Spinal cord (tissue), 9 donors: ENCODE measurements at regions not wholly inside any gene's neighbourhood (a gene's known extent, or its start where the extent isn't known, plus 50 kb on each side); places are given as distances from the start of the nearest gene placed in this dataset.
"Not testable (repeated sequence)": the region's sequence is repeated elsewhere in the genome, so short reads cannot be mapped to it uniquely, and the experiment has no call there.

Source experiments
- DNase-seq, 6 donors: peaks; one replicate each; pipeline versions ENCODE4 v3.0.0 to v3.0.0-alpha.2; 2013 to 2015; ENCODE audit warnings: low spot score in 6 of 6, low read depth in 4 of 6
- H3K27ac ChIP-seq: one replicate; pipeline ENCODE4 v1.5.1; 2013; ENCODE audit warnings: low read depth, low read length, control low read depth
- H3K27me3 ChIP-seq: one replicate; pipeline ENCODE4 v1.6.1; 2013; ENCODE audit warnings: low read length; ENCODE audit not compliant: control insufficient read depth, insufficient read depth
- H3K36me3 ChIP-seq: one replicate; pipeline ENCODE4 v1.6.1; 2013; ENCODE audit warnings: low read length; ENCODE audit not compliant: control insufficient read depth, insufficient read depth
- H3K4me1 ChIP-seq: one replicate; pipeline ENCODE4 v1.6.1; 2013; ENCODE audit warnings: low read length; ENCODE audit not compliant: control insufficient read depth, insufficient read depth
- H3K4me3 ChIP-seq: one replicate; pipeline ENCODE4 v1.5.1; 2013; ENCODE audit warnings: low read depth, low read length, control low read depth
- H3K9me3 ChIP-seq: one replicate; pipeline ENCODE4 v1.6.1; 2013; ENCODE audit warnings: low read length; ENCODE audit not compliant: control insufficient read depth, insufficient read depth
- WGBS: methylation state at CpG from one replicate; pipeline ENCODE4 v1.1.5; 2013; ENCODE audit warnings: missing lambda C conversion rate; ENCODE audit not compliant: insufficient coverage; 5-methylcytosine and 5-hydroxymethylcytosine counted together
- donor health status: healthy.

- Histone ChIP-seq H3K4me1 (peaks cover 8% of the 10 kb centered on the region), H3K27me3 (no peaks in the 10 kb centered on the region), H3K4me3 (no peak overlapping the region), H3K9me3 (no peaks in the 10 kb centered on the region), H3K36me3 (no peaks in the 10 kb centered on the region), H3K27ac (no peak overlapping the region)
- DNase-seq, result peak in 3 of 6 donors; percentile 9 to 80 (median 72)
- 13% methylated on average over 1 of the region's 4 CpGs for WGBS
Observed at GRCh38 chr18:61637905-61638595, 254.8 kb downstream of the RNF152 start.

- no peak overlapping the region for H3K4me3 ChIP-seq
- DNase-seq, result peak in 2 of 6 donors; percentile 23 to 51
- H3K27ac ChIP-seq, result no peak overlapping the region
- no peaks in the 10 kb centered on the region for H3K27me3 ChIP-seq
- H3K36me3 ChIP-seq, result no peaks in the 10 kb centered on the region
- WGBS, result 43% methylated on average over 8 of the region's 8 CpGs
- no peaks in the 10 kb centered on the region for H3K9me3 ChIP-seq
- peaks cover 8% of the 10 kb centered on the region for H3K4me1 ChIP-seq
Observed at GRCh38 chr18:61637319-61637718, 255.5 kb downstream of the RNF152 start.

- no peaks in the 10 kb centered on the region for H3K36me3 ChIP-seq
- H3K4me1 ChIP-seq, result peaks cover 8% of the 10 kb centered on the region
- no peaks in the 10 kb centered on the region for H3K9me3 ChIP-seq
- 15% methylated on average over 4 of the region's 7 CpGs for WGBS
- H3K27ac ChIP-seq, result no peak overlapping the region
- H3K27me3 ChIP-seq, result no peaks in the 10 kb centered on the region
- DNase-seq, result peak in 3 of 6 donors; percentile 20 to 56 (median 39)
- H3K4me3 ChIP-seq, result no peak overlapping the region
Observed at GRCh38 chr18:61635901-61636528, 256.8 kb downstream of the RNF152 start.

DNA sequence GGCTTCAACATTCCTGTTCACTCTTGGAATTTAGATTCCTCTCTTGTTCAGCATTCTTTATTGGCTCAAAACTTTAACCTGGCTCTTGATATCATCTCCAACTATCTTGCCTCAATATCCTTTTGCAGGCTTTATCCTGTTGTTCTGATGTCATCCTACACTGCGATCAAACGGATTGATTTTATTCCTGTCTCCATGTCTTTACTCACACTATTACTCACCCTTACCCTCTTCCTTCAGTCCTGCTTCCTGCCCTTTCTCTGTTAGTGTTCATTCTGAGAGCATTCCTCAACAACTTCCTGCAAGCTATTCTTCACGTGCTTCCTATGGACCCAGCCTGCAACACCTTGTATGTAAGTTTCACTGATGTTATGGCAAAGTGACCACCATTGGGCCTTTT lies 264.7 kb downstream of the RNF152 start:
- Histone ChIP-seq H3K36me3 (no peaks in the 10 kb centered on the region), H3K9me3 (no peaks in the 10 kb centered on the region), H3K27ac (no peak overlapping the region), H3K4me3 (no peak overlapping the region), H3K4me1 (no peaks in the 10 kb centered on the region), H3K27me3 (no peaks in the 10 kb centered on the region)
- DNase-seq, result no peak
- WGBS, result 50% methylated on average over 2 of the region's 3 CpGs

DNA sequence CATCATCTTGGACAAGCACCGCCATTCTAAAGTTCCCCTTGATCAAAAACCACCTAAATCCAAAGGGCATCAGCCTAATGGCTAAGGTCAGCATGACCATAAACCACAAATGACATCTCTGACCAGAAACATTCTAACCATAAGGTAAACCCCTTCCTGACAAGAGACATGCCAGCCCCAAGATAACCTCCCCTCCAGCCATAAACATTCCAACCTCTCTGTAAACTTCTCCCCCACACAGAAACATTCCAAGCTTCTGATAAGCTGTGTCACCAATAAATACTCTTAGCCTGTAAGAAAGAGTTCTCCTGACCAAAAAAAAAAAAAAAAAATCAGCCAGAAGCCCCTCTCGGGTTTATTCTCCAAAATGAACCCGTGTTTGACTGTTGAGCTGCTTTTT lies 268.2 kb downstream of the RNF152 start:
- not testable (repeated sequence) for H3K4me1 ChIP-seq, H3K36me3 ChIP-seq
- 100% methylated on average over 3 of the region's 3 CpGs for WGBS

DNA sequence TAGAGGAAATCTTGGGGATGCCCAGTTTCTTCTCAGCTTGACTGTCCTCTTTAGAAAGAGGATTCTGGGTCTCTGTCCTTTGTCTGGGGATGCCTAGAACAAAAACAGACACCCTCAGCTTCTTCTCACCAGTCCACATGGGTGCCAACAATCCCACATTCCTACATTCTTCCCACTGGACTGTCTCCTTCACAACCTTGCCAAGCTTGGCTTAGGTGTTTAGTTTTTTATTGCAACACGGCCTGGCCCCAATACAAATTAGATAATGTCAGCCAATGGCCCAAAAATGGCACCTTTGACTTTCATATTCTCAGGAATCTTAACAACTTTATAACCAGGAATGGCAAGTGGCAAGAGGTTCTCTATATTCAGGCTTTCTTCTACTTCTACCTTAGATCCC lies 273.0 kb downstream of the RNF152 start:
- H3K36me3 ChIP-seq, result no peaks in the 10 kb centered on the region
- H3K9me3 ChIP-seq, result no peaks in the 10 kb centered on the region
- H3K27ac ChIP-seq, result no peak overlapping the region
- no CpG with 5 or more reads among the region's 1 CpG for WGBS
- DNase-seq, result no peak
- H3K4me3 ChIP-seq, result no peak overlapping the region
- no peaks in the 10 kb centered on the region for H3K27me3 ChIP-seq
- H3K4me1 ChIP-seq, result no peaks in the 10 kb centered on the region

More for the DNA sequence above, 268.2 kb downstream of the RNF152 start:
- H3K27ac ChIP-seq, H3K4me3 ChIP-seq, H3K27me3 ChIP-seq, H3K9me3 ChIP-seq, DNase-seq: not testable (repeated sequence)

- 69% methylated on average over 2 of the region's 3 CpGs for WGBS
- Histone ChIP-seq H3K27me3 (no peaks in the 10 kb centered on the region), H3K27ac (no peak overlapping the region), H3K9me3 (no peaks in the 10 kb centered on the region), H3K4me3 (no peak overlapping the region), H3K4me1 (no peaks in the 10 kb centered on the region), H3K36me3 (no peaks in the 10 kb centered on the region)
- no peak for DNase-seq
Observed at GRCh38 chr18:61618816-61619215, 274.0 kb downstream of the RNF152 start.

- H3K4me1 ChIP-seq, result no peaks in the 10 kb centered on the region
- H3K36me3 ChIP-seq, result no peaks in the 10 kb centered on the region
- no peak overlapping the region for H3K27ac ChIP-seq
- no peaks in the 10 kb centered on the region for H3K9me3 ChIP-seq
- no peak for DNase-seq
- H3K27me3 ChIP-seq, result no peaks in the 10 kb centered on the region
- WGBS, result no CpG with 5 or more reads among the region's 4 CpGs
- H3K4me3 ChIP-seq, result no peak overlapping the region
Observed at GRCh38 chr18:61616111-61616610, 276.6 kb downstream of the RNF152 start.

- Histone ChIP-seq H3K27me3 (no peaks in the 10 kb centered on the region), H3K9me3 (no peaks in the 10 kb centered on the region), H3K4me3 (no peak overlapping the region), H3K36me3 (no peaks in the 10 kb centered on the region), H3K27ac (no peak overlapping the region), H3K4me1 (no peaks in the 10 kb centered on the region)
- DNase-seq, result no peak
Observed at GRCh38 chr18:61612517-61612916, 279.3 kb downstream of the CDH20 start.

DNA sequence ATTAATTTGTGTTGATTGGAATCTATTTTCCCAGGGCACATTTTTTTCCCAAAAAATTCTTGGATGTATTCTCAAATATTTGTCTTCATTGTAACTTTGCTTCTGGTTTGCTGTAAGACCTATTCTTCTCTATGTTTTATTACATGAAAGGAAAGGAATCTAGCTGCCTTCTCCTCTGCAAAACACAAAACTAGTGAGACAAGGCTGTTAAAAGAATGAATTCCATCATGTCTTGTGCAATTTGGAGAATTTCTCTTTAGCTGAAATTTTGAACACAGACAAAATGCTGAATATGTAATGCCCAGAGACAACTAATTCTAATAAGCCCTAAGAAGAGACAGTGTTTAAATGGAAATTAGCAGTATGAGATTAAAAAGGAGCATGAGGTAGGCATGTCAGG lies 275.9 kb downstream of the CDH20 start:
- H3K4me1 ChIP-seq, result peaks cover 13% of the 10 kb centered on the region
- no peaks in the 10 kb centered on the region for H3K27me3 ChIP-seq
- no peaks in the 10 kb centered on the region for H3K36me3 ChIP-seq
- DNase-seq, result no peak
- H3K4me3 ChIP-seq, result no peak overlapping the region
- no peak overlapping the region for H3K27ac ChIP-seq
- H3K9me3 ChIP-seq, result no peaks in the 10 kb centered on the region
